HG03442 (cell line): ENCODE measurements at regions not wholly inside any gene's neighbourhood (a gene's known extent, or its start where the extent isn't known, plus 50 kb on each side); places are given as distances from the start of the nearest gene placed in this dataset.

Experiments used
- ATAC-seq: cut with Tn5 transposase; IDR thresholded peaks from one replicate; pipeline ENCODE4 v1.9.1; 2021; ENCODE audit warnings: mild to moderate bottlenecking, moderate library complexity; ENCODE audit not compliant: unreplicated experiment

DNA sequence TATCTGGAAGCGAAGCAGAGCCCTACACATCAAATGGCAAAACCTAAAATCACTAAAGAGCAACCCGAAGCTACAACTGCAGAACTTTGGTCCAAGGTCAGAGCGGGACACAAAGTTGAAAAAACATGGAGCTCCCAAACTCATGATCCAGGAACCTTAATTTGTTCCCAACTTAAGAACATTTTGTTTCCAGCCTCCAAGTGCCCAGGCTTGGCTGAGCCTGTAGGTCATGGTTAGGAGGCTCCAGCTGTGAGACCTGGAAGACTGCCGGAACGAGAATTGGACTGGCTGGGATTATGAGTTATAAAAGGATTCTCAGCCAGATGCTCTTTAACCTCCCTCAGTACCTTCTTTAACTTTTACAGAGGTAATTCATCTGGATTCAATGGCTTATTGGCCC lies 349.1 kb upstream of the DDX53 start:
- ATAC-seq = no peak

- ATAC-seq = no peak
Measured at GRCh38 chrX:22652596-22652995, 347.2 kb upstream of the DDX53 start.

DNA sequence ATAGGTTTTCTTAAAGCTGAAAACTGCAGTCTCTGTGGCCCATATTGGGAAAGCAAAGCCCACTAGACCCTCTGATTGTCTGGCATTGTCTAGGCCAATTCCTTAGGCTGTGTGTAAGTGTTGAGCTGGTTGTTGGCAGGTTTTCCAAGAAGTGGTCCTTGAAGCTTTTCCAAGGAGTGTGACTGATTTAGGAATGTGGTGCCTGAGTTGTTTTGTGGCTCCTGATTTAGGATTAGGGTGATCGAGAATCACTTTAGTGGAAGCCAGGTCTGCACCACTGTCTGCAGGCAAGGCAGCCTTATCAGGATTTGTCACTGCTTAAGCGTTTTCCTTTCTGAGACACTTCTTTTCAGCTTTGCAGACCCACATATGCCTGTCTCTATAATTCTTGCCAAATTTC lies 339.0 kb upstream of the DDX53 start:
- ATAC-seq = no peak

DNA sequence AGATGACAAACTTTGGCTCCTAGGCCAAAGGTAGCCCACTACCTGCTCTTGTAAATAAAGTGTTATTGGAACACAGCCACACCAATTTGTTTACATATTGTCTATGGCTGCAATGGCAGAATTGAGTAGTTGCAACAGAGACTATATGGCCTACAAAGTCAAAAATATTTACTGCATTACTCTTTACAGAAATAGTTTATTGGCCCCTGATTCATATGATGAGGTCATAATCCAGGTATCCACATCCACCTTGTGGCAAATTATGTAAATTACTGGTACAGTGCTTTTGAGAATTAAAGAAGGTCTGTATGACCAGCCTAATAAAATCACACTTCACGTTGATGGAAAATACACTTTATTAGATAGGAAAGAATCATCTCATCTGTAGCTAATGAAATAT lies 337.0 kb upstream of the DDX53 start:
- ATAC-seq = no peak

DNA sequence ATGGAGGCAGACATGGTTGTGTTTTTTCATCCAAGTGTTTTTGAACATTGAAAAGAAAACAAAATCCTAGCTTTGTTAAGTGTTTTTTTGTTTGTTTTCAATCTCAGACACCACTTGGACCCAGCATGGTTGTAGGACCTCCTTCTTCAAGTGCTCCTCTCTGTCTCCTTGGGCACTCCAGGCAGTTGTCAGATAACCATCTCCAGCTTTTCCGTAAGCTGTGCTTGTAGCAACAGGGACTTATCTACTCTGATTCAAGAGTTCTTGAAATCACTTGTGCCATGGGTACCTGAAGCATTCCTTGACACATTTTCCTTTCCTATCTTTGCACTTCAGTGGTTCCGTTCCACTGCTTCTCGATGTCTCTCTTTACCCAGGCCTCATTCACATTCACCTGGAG lies 334.9 kb upstream of the DDX53 start:
- ATAC-seq = no peak

- no peak for ATAC-seq
Measured at GRCh38 chrX:22665818-22666217, 333.9 kb upstream of the DDX53 start.

GRCh38 chrX:22666441-22666840 lies 333.3 kb upstream of the DDX53 start:
- ATAC-seq = no peak

DNA sequence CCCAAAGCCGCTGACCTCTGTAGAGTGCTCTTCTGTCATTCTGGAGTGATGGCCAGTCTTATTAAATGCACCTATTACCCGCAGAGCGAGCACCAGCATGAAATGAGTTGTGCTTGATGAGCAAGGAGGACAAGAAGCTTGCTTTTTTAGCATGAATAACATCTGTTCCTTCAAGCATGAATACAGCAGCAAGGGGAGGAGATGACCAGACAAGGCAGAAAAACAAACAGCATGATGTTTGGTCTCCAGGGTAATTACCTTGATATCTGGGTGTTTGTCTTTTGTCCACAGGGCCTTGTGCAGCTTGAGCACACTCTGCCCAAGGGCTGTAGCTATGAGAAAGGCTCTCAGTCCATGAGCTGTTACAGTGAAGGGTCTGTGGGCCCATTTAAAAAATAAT lies 324.8 kb upstream of the DDX53 start:
- no peak for ATAC-seq

GRCh38 chrX:22686138-22686541 lies 313.6 kb upstream of the DDX53 start:
- no peak for ATAC-seq

- no peak for ATAC-seq
Measured at GRCh38 chrX:22689290-22689689, 310.5 kb upstream of the DDX53 start.

GRCh38 chrX:22690116-22690515 lies 309.6 kb upstream of the DDX53 start:
- ATAC-seq = no peak

DNA sequence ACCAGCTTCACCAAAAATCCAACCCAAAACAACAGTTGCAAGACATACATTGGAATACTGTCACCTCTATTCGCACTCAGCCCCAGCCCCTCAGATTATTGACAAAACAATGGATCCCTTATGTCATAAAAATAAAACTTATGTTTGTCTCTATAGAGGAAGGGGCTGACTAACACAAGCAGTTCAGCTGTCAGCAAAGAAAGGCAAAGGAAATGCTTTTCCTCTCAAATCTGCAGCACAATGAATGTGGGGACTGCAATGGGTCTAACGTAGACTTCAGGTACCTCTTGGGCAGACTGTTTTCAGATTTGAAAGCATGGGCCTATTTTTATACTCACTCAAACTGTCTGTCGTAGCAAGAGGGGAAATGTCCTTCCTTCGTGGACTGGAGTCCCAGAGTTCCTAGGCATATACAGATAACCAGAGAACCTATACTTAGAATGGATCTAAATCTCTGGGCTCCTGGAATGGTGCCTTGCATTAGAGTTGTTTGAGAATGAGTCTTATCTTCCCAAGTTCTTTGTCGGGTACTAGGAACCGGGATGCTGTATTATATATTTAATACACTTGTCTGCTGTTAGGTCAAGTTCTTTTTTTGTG lies 307.7 kb upstream of the DDX53 start:
- ATAC-seq = no peak

DNA sequence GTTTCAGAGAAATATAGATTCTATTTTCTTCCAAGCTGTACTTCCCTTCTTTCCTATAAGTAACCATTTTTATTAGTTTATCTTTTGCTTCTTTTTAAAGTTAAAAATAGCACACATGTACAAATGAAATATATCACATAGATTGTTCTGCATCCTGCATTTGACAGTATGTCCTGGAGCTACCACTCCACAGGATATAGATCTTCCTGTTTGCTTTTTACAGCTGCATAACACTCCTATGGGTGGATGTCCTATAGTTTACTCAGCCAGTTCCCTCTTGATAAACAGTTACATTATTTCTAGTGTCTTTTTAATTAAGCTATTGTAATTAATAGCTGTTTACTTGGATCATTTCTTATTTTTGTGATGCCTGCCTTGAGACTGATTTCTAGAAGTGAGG lies 301.6 kb upstream of the DDX53 start:
- no peak for ATAC-seq

DNA sequence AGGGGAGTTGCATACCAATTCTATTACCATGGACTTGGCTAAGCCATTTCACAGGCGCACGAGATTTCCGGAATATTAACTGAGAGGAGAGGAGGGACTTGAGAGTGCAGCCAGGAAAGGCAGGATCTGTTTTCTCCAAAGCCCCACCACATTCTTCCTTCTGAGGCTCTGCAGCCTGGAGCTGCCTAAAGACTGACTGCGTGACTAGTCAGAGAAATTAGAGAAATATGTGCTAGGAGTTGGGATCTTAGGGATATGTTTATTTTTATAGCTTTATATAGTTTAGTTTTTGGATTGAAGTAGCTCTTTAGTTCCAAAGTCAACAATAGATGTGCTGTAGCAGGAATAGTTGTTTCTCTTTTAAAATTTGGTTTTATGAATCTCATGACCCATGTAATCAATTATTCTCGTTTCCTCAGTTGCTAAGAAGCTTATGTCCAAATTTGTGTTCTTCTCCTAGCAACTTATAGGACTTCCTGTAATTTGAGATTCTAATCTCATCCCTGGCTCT lies 300.1 kb upstream of the DDX53 start:
- ATAC-seq = no peak

DNA sequence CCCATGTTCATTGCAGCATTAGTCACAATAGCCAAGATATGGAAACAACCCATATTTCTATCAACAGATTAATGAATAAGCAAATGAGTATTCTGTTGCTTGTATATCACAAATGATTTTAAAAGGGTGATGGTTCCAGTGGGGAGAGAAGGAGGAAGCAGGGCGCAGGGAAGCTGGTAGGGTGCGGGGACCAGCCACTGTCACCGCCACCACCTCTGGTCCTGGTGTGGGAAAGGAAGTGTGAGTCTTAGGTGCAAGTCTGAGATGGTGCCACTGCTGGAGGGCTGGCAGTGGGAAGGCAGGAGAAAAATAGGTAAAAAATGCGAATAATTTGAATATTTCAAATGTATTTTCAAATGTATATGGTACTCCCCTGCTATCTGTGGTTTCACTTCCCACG lies 286.8 kb upstream of the DDX53 start:
- no peak for ATAC-seq

- ATAC-seq = no peak
Measured at GRCh38 chrX:22730542-22730941, 269.2 kb upstream of the DDX53 start.

GRCh38 chrX:22737541-22737940 lies 262.2 kb upstream of the DDX53 start:
- no peak for ATAC-seq

- ATAC-seq = no peak
Measured at GRCh38 chrX:22739276-22739675, 260.5 kb upstream of the DDX53 start.

- ATAC-seq = no peak
Measured at GRCh38 chrX:22740836-22741235, 258.9 kb upstream of the DDX53 start.

DNA sequence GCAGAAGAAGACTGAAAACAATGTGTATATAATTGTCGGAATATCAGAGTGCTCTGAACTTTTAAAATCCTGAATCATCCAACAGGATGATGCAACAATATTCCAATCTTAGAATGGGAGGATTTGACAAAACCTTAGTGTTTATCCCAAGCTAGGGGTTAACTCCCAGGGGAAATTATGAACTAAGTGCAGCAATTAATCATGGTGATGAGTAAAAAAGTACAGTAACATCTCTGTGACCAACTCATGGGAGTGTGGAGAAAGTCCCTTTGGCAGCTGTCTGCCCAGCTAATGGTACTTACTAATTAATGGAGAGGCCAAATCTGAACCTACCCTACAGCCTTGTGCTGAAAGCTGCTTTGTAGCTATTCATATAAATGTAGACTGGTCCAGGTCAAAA lies 257.6 kb upstream of the DDX53 start:
- no peak for ATAC-seq

DNA sequence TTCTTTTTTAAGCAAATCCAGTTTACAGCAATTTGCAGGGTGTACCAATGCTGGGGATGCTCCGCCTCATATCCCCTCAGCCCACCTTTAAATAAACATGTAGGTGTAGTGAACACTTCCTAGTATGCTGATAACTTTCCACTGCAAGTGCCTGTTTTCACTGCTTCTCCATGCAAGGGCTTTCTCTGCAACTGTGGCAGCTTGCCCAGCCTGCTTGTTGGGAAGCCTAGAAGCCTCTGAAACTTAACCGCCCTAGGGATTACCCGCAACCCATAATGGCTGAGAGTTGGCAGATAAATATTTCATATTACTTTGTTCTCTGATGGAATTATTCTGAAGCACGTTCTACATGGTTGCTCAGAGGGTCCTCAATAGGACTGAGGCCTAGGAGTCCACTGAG lies 253.7 kb upstream of the DDX53 start:
- ATAC-seq = no peak

DNA sequence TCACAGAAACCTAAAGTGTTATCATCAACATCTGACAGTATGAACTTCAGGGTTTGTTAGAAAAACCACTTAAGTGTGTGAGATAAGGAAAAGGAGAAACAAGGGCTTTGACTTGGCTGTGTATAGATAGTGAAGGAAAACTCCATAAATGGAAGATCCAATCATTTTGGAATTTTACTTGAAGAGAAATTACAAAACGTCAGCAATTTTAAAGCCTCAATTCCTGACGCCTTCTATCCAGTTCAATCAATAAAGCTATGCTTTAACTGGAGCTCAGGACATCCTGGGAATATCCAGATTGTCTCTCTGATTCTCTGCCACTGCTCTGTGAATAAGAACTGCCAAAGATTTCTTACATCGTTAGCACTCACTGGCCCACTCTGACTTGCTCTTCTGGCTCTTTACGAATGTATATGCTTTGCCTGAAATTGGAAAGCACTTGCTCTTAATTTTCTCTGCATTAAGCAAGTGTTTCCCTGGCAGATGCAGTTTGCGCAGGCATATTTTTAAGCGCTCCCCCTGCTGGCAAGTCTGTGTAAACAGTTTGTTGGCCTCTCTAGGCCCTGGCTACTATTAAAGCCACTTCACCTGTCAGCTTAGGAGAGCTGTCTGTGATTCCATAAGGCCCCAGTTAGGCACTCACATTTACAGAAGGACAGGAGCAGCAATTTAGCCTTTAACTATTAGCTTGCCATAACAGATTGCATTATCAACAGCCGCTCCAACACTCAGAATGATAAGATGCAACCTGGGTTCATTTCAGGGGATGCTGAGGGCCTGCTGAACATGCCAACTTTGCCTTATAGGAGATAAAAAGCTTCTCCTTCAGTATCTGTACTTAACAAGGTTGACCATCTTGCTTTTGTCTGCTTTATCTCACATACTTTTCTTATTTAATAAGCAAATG lies 251.4 kb upstream of the DDX53 start:
- ATAC-seq = peak; percentile 80
